Keratinocyte (primary cell): ENCODE measurements at regions not wholly inside any gene's neighbourhood (a gene's known extent, or its start where the extent isn't known, plus 50 kb on each side); places are given as distances from the start of the nearest gene placed in this dataset.

ENCODE experiments used
- DNase-seq: peaks from one replicate; pipeline ENCODE4 v3.0.0-alpha.2; 2011; ENCODE audit warnings: low read depth, missing footprints, low spot score
- FAIRE-seq: peaks from 2 replicates; lab custom pipeline; 2011; peaks lifted over from hg19 to GRCh38; lab: Jason Lieb, UNC
- H2AFZ ChIP-seq: 2 replicates; pipeline ENCODE4 v1.6.0; 2012; ENCODE audit warnings: low read length, control low read depth, inconsistent platforms; ENCODE audit not compliant: control insufficient read depth
- H3K27ac ChIP-seq: 2 replicates; pipeline ENCODE4 v1.5.1; 2011; ENCODE audit warnings: low read length; ENCODE audit not compliant: control insufficient read depth, insufficient read depth
- H3K27me3 ChIP-seq: 3 replicates; pipeline ENCODE4 v1.6.0; 2011; ENCODE audit warnings: low read length; ENCODE audit not compliant: control insufficient read depth, insufficient read depth; ENCODE audit errors: extremely low read depth
- H3K36me3 ChIP-seq, 2 experiments: 2 replicates in 1 of 2; 3 replicates in 1 of 2; pipeline ENCODE4 v1.5.1; 2011; ENCODE audit warnings: low read length in 2 of 2, mild to moderate bottlenecking in 1 of 2; ENCODE audit not compliant: control insufficient read depth in 2 of 2, insufficient read depth in 2 of 2; ENCODE audit errors: extremely low read depth in 1 of 2
- H3K4me1 ChIP-seq: 3 replicates; pipeline ENCODE4 v1.5.1; 2011; ENCODE audit warnings: low read length; ENCODE audit not compliant: control insufficient read depth, insufficient read depth; ENCODE audit errors: extremely low read depth
- H3K4me2 ChIP-seq: 3 replicates; pipeline ENCODE4 v1.6.0; 2011; ENCODE audit warnings: low read depth, low read length; ENCODE audit not compliant: control insufficient read depth, insufficient read depth; ENCODE audit errors: extremely low read depth
- H3K4me3 ChIP-seq, 3 experiments: fragments of 200-600 bp in 1 of 3; sonication (generic) in 1 of 3; 2 replicates in 2 of 3; 3 replicates in 1 of 3; pipeline ENCODE4 v1.5.1; 2011 to 2016; ENCODE audit warnings: low read length in 3 of 3, mild to moderate bottlenecking in 3 of 3, control low read depth in 2 of 3, inconsistent platforms in 1 of 3, low read depth in 1 of 3, mixed read lengths in 1 of 3, mixed run types in 1 of 3, moderate library complexity in 1 of 3; ENCODE audit not compliant: control insufficient read depth in 2 of 3, insufficient read depth in 2 of 3; ENCODE audit errors: extremely low read depth in 1 of 3
- H3K79me2 ChIP-seq: 2 replicates; pipeline ENCODE4 v1.6.0; 2012; ENCODE audit warnings: low read length; ENCODE audit not compliant: control insufficient read depth, insufficient read depth
- H3K9ac ChIP-seq: 3 replicates; pipeline ENCODE4 v1.6.0; 2011; ENCODE audit warnings: low read length; ENCODE audit not compliant: control insufficient read depth, insufficient read depth; ENCODE audit errors: extremely low read depth
- H3K9me1 ChIP-seq: 3 replicates; pipeline ENCODE4 v1.6.0; 2011; ENCODE audit warnings: low read length; ENCODE audit not compliant: control insufficient read depth, insufficient read depth; ENCODE audit errors: extremely low read depth
- H3K9me3 ChIP-seq: 2 replicates; pipeline ENCODE4 v1.5.1; 2012; ENCODE audit warnings: low read depth, low read length; ENCODE audit not compliant: control insufficient read depth
- H4K20me1 ChIP-seq: 3 replicates; pipeline ENCODE4 v1.6.0; 2011; ENCODE audit warnings: low read length; ENCODE audit not compliant: control insufficient read depth, insufficient read depth; ENCODE audit errors: extremely low read depth
- EZH2 ChIP-seq: IDR thresholded peaks from one replicate; pipeline ENCODE4 v1.6.1; 2012; ENCODE audit warnings: inconsistent platforms, mild to moderate bottlenecking, low read length, moderate library complexity
- dilution Hi-C: fragments of 300-500 bp; cut with MboI; formaldehyde crosslinking; loops from one replicate; pipeline ENCODE4 v1.7.0; 2020; ENCODE audit warnings: low sequenced_read_pairs; ENCODE audit not compliant: extremely low pct_ligation_motif_present
- TF ChIP-seq, protein P1 (sequence below), 3 experiments: IDR thresholded peaks in 1 of 3; conservative IDR thresholded peaks in 1 of 3; optimal IDR thresholded peaks in 1 of 3; 2 replicates in 2 of 3; 3 replicates in 1 of 3; pipeline versions ENCODE3 to v1.5.1; 2011; ENCODE audit warnings: low read length in 3 of 3, mild to moderate bottlenecking in 3 of 3, moderate library complexity in 2 of 3, control low read depth in 1 of 3, inconsistent platforms in 1 of 3; ENCODE audit not compliant: insufficient read depth in 2 of 3; ENCODE audit errors: extremely low read depth in 1 of 3

DNA sequence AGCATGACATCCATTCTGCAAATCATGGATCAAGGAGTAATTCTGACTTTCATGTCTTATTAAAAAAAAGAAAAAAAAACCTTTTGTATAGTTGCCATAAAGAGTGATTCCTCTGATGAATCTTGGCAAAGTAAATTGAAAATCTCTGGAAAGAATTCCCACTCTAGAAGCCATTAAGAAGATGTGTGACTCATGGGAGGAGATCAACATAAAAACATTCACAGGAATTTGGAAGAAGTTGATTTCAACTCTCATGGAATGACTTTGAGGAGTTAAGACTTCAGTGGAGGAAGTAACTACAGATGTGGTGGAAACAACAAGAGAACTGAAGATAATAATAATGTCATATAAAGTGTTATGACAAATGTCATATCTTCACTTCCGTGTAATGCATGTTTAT lies 204.2 kb downstream of the PABPC4L start:
- DNase-seq, result no peak
- no peak overlapping the region for H3K4me3 ChIP-seq
- H3K9me1 ChIP-seq, result no peaks in the 10 kb centered on the region
- dilution Hi-C loops, result no loop called here
- H3K9ac ChIP-seq, result no peak overlapping the region
- H2AFZ ChIP-seq, result no peak overlapping the region
- no peak for FAIRE-seq
- no peaks in the 10 kb centered on the region for H3K4me1 ChIP-seq
- H3K27me3 ChIP-seq, result no peaks in the 10 kb centered on the region
- H4K20me1 ChIP-seq, result no peaks in the 10 kb centered on the region
- H3K9me3 ChIP-seq, result no peaks in the 10 kb centered on the region
- H3K79me2 ChIP-seq, result no peaks in the 10 kb centered on the region
- no peak for TF ChIP-seq EZH2
- TF ChIP-seq, protein P1, sequence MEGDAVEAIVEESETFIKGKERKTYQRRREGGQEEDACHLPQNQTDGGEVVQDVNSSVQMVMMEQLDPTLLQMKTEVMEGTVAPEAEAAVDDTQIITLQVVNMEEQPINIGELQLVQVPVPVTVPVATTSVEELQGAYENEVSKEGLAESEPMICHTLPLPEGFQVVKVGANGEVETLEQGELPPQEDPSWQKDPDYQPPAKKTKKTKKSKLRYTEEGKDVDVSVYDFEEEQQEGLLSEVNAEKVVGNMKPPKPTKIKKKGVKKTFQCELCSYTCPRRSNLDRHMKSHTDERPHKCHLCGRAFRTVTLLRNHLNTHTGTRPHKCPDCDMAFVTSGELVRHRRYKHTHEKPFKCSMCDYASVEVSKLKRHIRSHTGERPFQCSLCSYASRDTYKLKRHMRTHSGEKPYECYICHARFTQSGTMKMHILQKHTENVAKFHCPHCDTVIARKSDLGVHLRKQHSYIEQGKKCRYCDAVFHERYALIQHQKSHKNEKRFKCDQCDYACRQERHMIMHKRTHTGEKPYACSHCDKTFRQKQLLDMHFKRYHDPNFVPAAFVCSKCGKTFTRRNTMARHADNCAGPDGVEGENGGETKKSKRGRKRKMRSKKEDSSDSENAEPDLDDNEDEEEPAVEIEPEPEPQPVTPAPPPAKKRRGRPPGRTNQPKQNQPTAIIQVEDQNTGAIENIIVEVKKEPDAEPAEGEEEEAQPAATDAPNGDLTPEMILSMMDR (optimal IDR thresholded peaks at IDR 0.05 in 1 of 3, IDR thresholded peaks at IDR 0.05 in 1 of 3, conservative IDR thresholded peaks at IDR 0.05 in 1 of 3; ENCODE audit: extremely low read depth in 1 of 3, insufficient read depth in 2 of 3, low read length in 3 of 3), result no peak
- H3K4me2 ChIP-seq, result no peak overlapping the region
- H3K27ac ChIP-seq, result no peak overlapping the region
- H3K36me3 ChIP-seq, result no peaks in the 10 kb centered on the region

DNA sequence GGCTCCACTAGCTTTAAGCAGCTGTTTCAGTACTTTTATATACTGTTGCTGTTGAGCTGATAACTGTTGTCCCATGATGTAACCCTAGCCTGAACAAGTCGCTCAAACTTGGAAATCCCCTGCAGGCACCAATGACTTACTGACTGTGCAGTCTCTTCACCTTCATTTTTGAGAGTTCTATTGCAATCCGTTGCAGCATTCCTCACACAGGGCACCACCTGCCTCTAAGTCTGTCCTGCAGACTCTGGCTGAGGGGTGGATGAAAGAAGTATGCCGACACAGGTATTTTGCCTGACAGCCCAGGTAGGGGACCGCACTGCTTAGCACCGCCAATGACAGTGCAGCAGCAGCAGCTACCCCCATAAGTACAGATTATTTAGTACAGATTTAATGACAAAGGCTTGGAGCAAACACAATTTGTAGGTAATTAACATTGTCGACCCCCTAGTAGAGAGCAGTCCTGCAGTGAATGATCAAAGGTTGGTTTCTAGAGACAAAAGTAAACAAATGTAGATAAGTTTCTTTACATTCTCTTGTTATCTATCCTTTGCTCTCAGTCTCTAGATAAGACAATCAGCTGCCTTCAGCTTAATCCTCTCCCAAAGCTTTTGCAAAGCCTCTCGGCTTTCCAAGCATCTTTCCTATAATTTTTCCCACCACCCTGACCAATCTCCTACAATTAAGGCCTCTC lies 205.0 kb downstream of the PABPC4L start:
- no peak overlapping the region for H3K9ac ChIP-seq
- H3K4me3 ChIP-seq, result no peak overlapping the region
- no peaks in the 10 kb centered on the region for H3K9me3 ChIP-seq
- dilution Hi-C loops, result no loop called here
- no peaks in the 10 kb centered on the region for H4K20me1 ChIP-seq
- no peak overlapping the region for H2AFZ ChIP-seq
- no peak overlapping the region for H3K4me2 ChIP-seq
- TF ChIP-seq, protein P1 (optimal IDR thresholded peaks at IDR 0.05 in 1 of 3, IDR thresholded peaks at IDR 0.05 in 1 of 3, conservative IDR thresholded peaks at IDR 0.05 in 1 of 3; ENCODE audit: extremely low read depth in 1 of 3, insufficient read depth in 2 of 3, low read length in 3 of 3), result no peak
- H3K9me1 ChIP-seq, result no peaks in the 10 kb centered on the region
- FAIRE-seq (no peak), DNase-seq (no peak)
- no peaks in the 10 kb centered on the region for H3K79me2 ChIP-seq
- no peaks in the 10 kb centered on the region for H3K27me3 ChIP-seq
- no peaks in the 10 kb centered on the region for H3K36me3 ChIP-seq
- no peak overlapping the region for H3K27ac ChIP-seq
- H3K4me1 ChIP-seq, result no peaks in the 10 kb centered on the region
